ENCODE measurements at regions not wholly inside any gene's neighbourhood (a gene's known extent, or its start where the extent isn't known, plus 50 kb on each side); places are given as distances from the start of the nearest gene placed in this dataset.
A peak's percentile ranks its signal among the peaks of the same experiment; 100 is the strongest.
"Not testable (repeated sequence)": the region's sequence is repeated elsewhere in the genome, so short reads cannot be mapped to it uniquely, and the experiment has no call there.

GRCh38 chr2:87566531-87566930 is 181.4 kb upstream of the PLGLB2 start:
- H3K4me1 ChIP-seq; H3K27me3 ChIP-seq; H3K9me3 ChIP-seq; intact Hi-C loops (cut with DNase I); DNase-seq; H3K4me3 ChIP-seq; ATAC-seq; H3K36me3 ChIP-seq; H3K27ac ChIP-seq: not testable (repeated sequence)
- WGBS (ENCODE audit: insufficient coverage, low coverage, low lambda C conversion rate, missing lambda C conversion rate), result 83% methylated on average over 3 of the region's 3 CpGs

GRCh38 chr2:87567093-87567492 is 180.8 kb upstream of the PLGLB2 start:
- H3K36me3 ChIP-seq; intact Hi-C loops (cut with DNase I); DNase-seq; H3K9me3 ChIP-seq; H3K4me3 ChIP-seq; ATAC-seq; H3K27me3 ChIP-seq; H3K27ac ChIP-seq; H3K4me1 ChIP-seq: not testable (repeated sequence)
- WGBS (ENCODE audit: insufficient coverage, low coverage, low lambda C conversion rate, missing lambda C conversion rate), result 94% methylated on average over 10 of the region's 11 CpGs

- H3K27me3 ChIP-seq; H3K36me3 ChIP-seq; ATAC-seq; DNase-seq; H3K27ac ChIP-seq; H3K4me3 ChIP-seq; intact Hi-C loops (cut with DNase I); H3K4me1 ChIP-seq; H3K9me3 ChIP-seq: not testable (repeated sequence)
- WGBS (ENCODE audit: insufficient coverage, low coverage, low lambda C conversion rate, missing lambda C conversion rate), result 92% methylated on average over 2 of the region's 3 CpGs
Measured at GRCh38 chr2:87567912-87568311, 180.0 kb upstream of the PLGLB2 start.

GRCh38 chr2:87568554-87569278 is 179.2 kb upstream of the PLGLB2 start:
- H3K4me3 ChIP-seq; H3K4me1 ChIP-seq; H3K9me3 ChIP-seq; DNase-seq; H3K27ac ChIP-seq; H3K27me3 ChIP-seq; H3K36me3 ChIP-seq; intact Hi-C loops (cut with DNase I): not testable (repeated sequence)
- ATAC-seq, result peak; percentile 44 to 63 (median 53)
- 73% methylated on average over 8 of the region's 10 CpGs for WGBS (ENCODE audit: insufficient coverage, low coverage, low lambda C conversion rate, missing lambda C conversion rate)

- ATAC-seq, result not testable (repeated sequence)
Measured at GRCh38 chr2:87569689-87570397, 178.0 kb upstream of the PLGLB2 start.

GRCh38 chr2:87571889-87572465 is 175.9 kb upstream of the PLGLB2 start:
- H3K27ac ChIP-seq; H3K4me3 ChIP-seq; H3K9me3 ChIP-seq; intact Hi-C loops (cut with DNase I); H3K4me1 ChIP-seq; DNase-seq; ATAC-seq; H3K27me3 ChIP-seq; H3K36me3 ChIP-seq: not testable (repeated sequence)
- 59% methylated on average over 2 of the region's 8 CpGs for whole genome bisulfite sequencing (ENCODE audit: insufficient coverage, low coverage, low lambda C conversion rate, missing lambda C conversion rate)

More at GRCh38 chr2:87569689-87570397, 178.0 kb upstream of the PLGLB2 start:
- H3K4me1 ChIP-seq; H3K27me3 ChIP-seq; DNase-seq; H3K9me3 ChIP-seq; intact Hi-C loops (cut with DNase I); H3K4me3 ChIP-seq; H3K27ac ChIP-seq; H3K36me3 ChIP-seq: not testable (repeated sequence)
- 80% methylated on average over 1 of the region's 11 CpGs for WGBS (ENCODE audit: insufficient coverage, low coverage, low lambda C conversion rate, missing lambda C conversion rate)

- peak in 1 of 4 donors; percentile 14 for ATAC-seq
- WGBS (ENCODE audit: insufficient coverage, low coverage, low lambda C conversion rate, missing lambda C conversion rate), result 80% methylated on average over 1 of the region's 12 CpGs
- H3K27ac ChIP-seq; DNase-seq; H3K4me1 ChIP-seq; H3K36me3 ChIP-seq; H3K27me3 ChIP-seq; H3K9me3 ChIP-seq; H3K4me3 ChIP-seq; intact Hi-C loops (cut with DNase I): not testable (repeated sequence)
Measured at GRCh38 chr2:87572906-87573305, 175.0 kb upstream of the PLGLB2 start.

- intact Hi-C loops (cut with DNase I), result not testable (repeated sequence)
Measured at GRCh38 chr2:87573386-87574192, 174.3 kb upstream of the PLGLB2 start.

GRCh38 chr2:87574193-87575119 is 173.4 kb upstream of the PLGLB2 start:
- H3K36me3 ChIP-seq; H3K4me1 ChIP-seq; H3K27ac ChIP-seq; DNase-seq; intact Hi-C loops (cut with DNase I); H3K9me3 ChIP-seq; H3K4me3 ChIP-seq; H3K27me3 ChIP-seq: not testable (repeated sequence)
- ATAC-seq, result peak in 3 of 4 donors; percentile 11 to 14 (median 13)
- 67% methylated on average over 2 of the region's 10 CpGs for WGBS (ENCODE audit: insufficient coverage, low coverage, low lambda C conversion rate, missing lambda C conversion rate)

More at GRCh38 chr2:87573386-87574192, 174.3 kb upstream of the PLGLB2 start:
- peak in 3 of 4 donors; percentile 5 to 60 (median 19) for ATAC-seq
- not testable (repeated sequence) for H3K36me3 ChIP-seq, H3K9me3 ChIP-seq, H3K27me3 ChIP-seq, H3K4me3 ChIP-seq, H3K27ac ChIP-seq, H3K4me1 ChIP-seq
- WGBS (ENCODE audit: insufficient coverage, low coverage, low lambda C conversion rate, missing lambda C conversion rate), result no CpG with 5 or more reads among the region's 14 CpGs
- peak in 1 of 3 donors; percentile 31 for DNase-seq

GRCh38 chr2:87575138-87575537 is 172.7 kb upstream of the PLGLB2 start:
- H3K4me1 ChIP-seq; H3K36me3 ChIP-seq; H3K9me3 ChIP-seq; intact Hi-C loops (cut with DNase I); DNase-seq; H3K27ac ChIP-seq; H3K4me3 ChIP-seq; ATAC-seq; H3K27me3 ChIP-seq: not testable (repeated sequence)
- 80% methylated on average over 1 of the region's 5 CpGs for WGBS (ENCODE audit: insufficient coverage, low coverage, low lambda C conversion rate, missing lambda C conversion rate)

Data from right lobe of liver (tissue), 6 donors.